IMR-90 (cell line): ENCODE measurements at regions not wholly inside any gene's neighbourhood (a gene's known extent, or its start where the extent isn't known, plus 50 kb on each side); places are given as distances from the start of the nearest gene placed in this dataset.

ENCODE experiments used
- ATAC-seq: fragments of 200-7000 bp; cut with Tn5 transposase; 2 replicates; pipeline ENCODE4 v1.9.1; 2020; ENCODE audit warnings: low read depth, mild to moderate bottlenecking, moderate library complexity
- BruUV-seq: library from RNA; stranded (reverse); fragments of 400-500 nt; replicated peaks from 2 replicates; lab custom pipeline; 2021; lab: Mats Ljungman, UMichigan
- CTCF ChIA-PET: fragments of 300-600 bp; formaldehyde crosslinking; extraction: SDS; loops from one replicate; lab custom pipeline; 2021; ENCODE audit warnings: antibody characterized with exemption; lab: Yijun Ruan, JAX
- POLR2A ChIA-PET: fragments of 300-600 bp; sonication (Branson Sonifier 250); formaldehyde crosslinking; loops from one replicate; lab custom pipeline; 2022; ENCODE audit warnings: antibody characterized with exemption; ENCODE audit not compliant: unreplicated experiment; lab: Charles Lee
- DNase-seq: peaks from one replicate; pipeline ENCODE4 v3.0.0; 2013
- H2AFZ ChIP-seq: replicated peaks from 2 replicates; pipeline ENCODE3; 2013; ENCODE audit warnings: low read length, mild to moderate bottlenecking; ENCODE audit not compliant: poor library complexity
- H2AK5ac ChIP-seq: 2 replicates; pipeline ENCODE4 v1.6.1; 2013; ENCODE audit warnings: low read depth, low read length, inconsistent platforms
- H2AK9ac ChIP-seq: replicated peaks from 2 replicates; pipeline ENCODE3; 2013; ENCODE audit warnings: mild to moderate bottlenecking, low read depth, low read length, moderate library complexity; ENCODE audit not compliant: poor library complexity
- H2BK120ac ChIP-seq: 2 replicates; pipeline ENCODE4 v1.6.1; 2013; ENCODE audit warnings: low read depth, low read length, inconsistent platforms
- H2BK15ac ChIP-seq: 3 replicates; pipeline ENCODE4 v1.6.1; 2013; ENCODE audit warnings: low read depth, low read length, inconsistent platforms
- H2BK20ac ChIP-seq: 2 replicates; pipeline ENCODE4 v1.6.1; 2013; ENCODE audit warnings: low read depth, mild to moderate bottlenecking, inconsistent platforms, low read length, moderate library complexity
- H2BK5ac ChIP-seq: 2 replicates; pipeline ENCODE4 v1.6.1; 2013; ENCODE audit warnings: mild to moderate bottlenecking, low read depth, low read length, inconsistent platforms; ENCODE audit not compliant: poor library complexity, severe bottlenecking
- H3K14ac ChIP-seq: replicated peaks from 2 replicates; pipeline ENCODE4 v1.6.1; 2013; ENCODE audit warnings: low read depth, low read length, inconsistent platforms
- H3K18ac ChIP-seq: 2 replicates; pipeline ENCODE4 v1.6.1; 2013; ENCODE audit warnings: low read depth, low read length, control low read depth
- H3K23ac ChIP-seq: 2 replicates; pipeline ENCODE4 v1.6.1; 2013; ENCODE audit warnings: low read depth, low read length, inconsistent platforms
- H3K27ac ChIP-seq: 2 replicates; pipeline ENCODE4 v1.5.1; 2013; ENCODE audit warnings: mild to moderate bottlenecking, control low read depth, low read length; ENCODE audit not compliant: insufficient read depth
- H3K27me3 ChIP-seq: 2 replicates; pipeline ENCODE4 v1.6.1; 2013; ENCODE audit warnings: low read length; ENCODE audit not compliant: control insufficient read depth, insufficient read depth
- H3K36me3 ChIP-seq: 2 replicates; pipeline ENCODE4 v1.6.1; 2013; ENCODE audit warnings: low read length, mixed read lengths; ENCODE audit not compliant: control insufficient read depth, insufficient read depth
- H3K4ac ChIP-seq: 2 replicates; pipeline ENCODE4 v1.6.1; 2013; ENCODE audit warnings: low read depth, low read length, inconsistent platforms
- H3K4me1 ChIP-seq: 2 replicates; pipeline ENCODE4 v1.6.1; 2013; ENCODE audit warnings: low read length, mixed read lengths; ENCODE audit not compliant: control insufficient read depth, insufficient read depth
- H3K4me2 ChIP-seq: 2 replicates; pipeline ENCODE4 v1.6.1; 2013; ENCODE audit warnings: low read depth, mild to moderate bottlenecking, control low read depth, low read length, moderate library complexity
- H3K4me3 ChIP-seq: 2 replicates; pipeline ENCODE4 v1.5.1; 2013; ENCODE audit warnings: low read depth, mild to moderate bottlenecking, control low read depth, low read length, moderate library complexity; ENCODE audit not compliant: insufficient read depth
- H3K56ac ChIP-seq: 2 replicates; pipeline ENCODE4 v1.6.1; 2013; ENCODE audit warnings: low read length, inconsistent platforms; ENCODE audit not compliant: insufficient read depth; ENCODE audit errors: extremely low read depth
- H3K79me1 ChIP-seq, 2 experiments: 2 replicates each; pipeline ENCODE4 v1.6.1; 2013; ENCODE audit warnings: low read length in 2 of 2, inconsistent platforms in 1 of 2, low read depth in 1 of 2
- H3K9ac ChIP-seq: 2 replicates; pipeline ENCODE4 v1.6.1; 2013; ENCODE audit warnings: low read depth, low read length, control low read depth
- H3K9me1 ChIP-seq: 2 replicates; pipeline ENCODE4 v1.6.1; 2013; ENCODE audit warnings: low read length, inconsistent platforms; ENCODE audit not compliant: insufficient read depth
- H3K9me3 ChIP-seq: 2 replicates; pipeline ENCODE4 v1.6.1; 2013; ENCODE audit warnings: low read length; ENCODE audit not compliant: control insufficient read depth, insufficient read depth
- H4K20me1 ChIP-seq: 2 replicates; pipeline ENCODE4 v1.6.1; 2013; ENCODE audit warnings: low read length, inconsistent platforms; ENCODE audit not compliant: insufficient read depth
- H4K5ac ChIP-seq: 2 replicates; pipeline ENCODE4 v1.6.1; 2013; ENCODE audit warnings: mild to moderate bottlenecking, low read depth, low read length, control low read depth
- H4K8ac ChIP-seq, 2 experiments: 2 replicates each; pipeline ENCODE4 v1.6.1; 2013; ENCODE audit warnings: low read depth in 2 of 2, low read length in 2 of 2, control low read depth in 1 of 2, inconsistent platforms in 1 of 2
- H4K91ac ChIP-seq: 2 replicates; pipeline ENCODE4 v1.6.1; 2013; ENCODE audit warnings: low read depth, low read length, inconsistent platforms; ENCODE audit not compliant: insufficient read depth
- CEBPB ChIP-seq: IDR thresholded peaks from 2 replicates; pipeline ENCODE4 v1.6.1; 2012; ENCODE audit warnings: low read depth, low read length, improper control_type of control experiment
- CHD1 ChIP-seq: IDR thresholded peaks from 2 replicates; pipeline ENCODE4 v1.6.1; 2012; ENCODE audit warnings: low read depth, low read length, improper control_type of control experiment
- CTCF ChIP-seq: conservative IDR thresholded peaks from 2 replicates; pipeline ENCODE4 v1.5.1; 2012; ENCODE audit warnings: mild to moderate bottlenecking, low read depth, low read length, improper control_type of control experiment
- ELK1 ChIP-seq: fragments of 150-350 bp; IDR thresholded peaks from 2 replicates; pipeline ENCODE4 v1.6.1; 2016; ENCODE audit warnings: low read depth, mild to moderate bottlenecking, low read length, moderate library complexity, borderline replicate concordance
- FOS ChIP-seq: fragments of 150-350 bp; IDR thresholded peaks from 2 replicates; pipeline ENCODE4 v1.6.1; 2016; ENCODE audit warnings: low read depth, low read length
- MAFK ChIP-seq: IDR thresholded peaks from 2 replicates; pipeline ENCODE4 v1.6.1; 2012; ENCODE audit warnings: low read depth, low read length, improper control_type of control experiment
- MAZ ChIP-seq: IDR thresholded peaks from 2 replicates; pipeline ENCODE4 v1.6.1; 2012; ENCODE audit warnings: low read depth, mild to moderate bottlenecking, low read length, improper control_type of control experiment, moderate library complexity, borderline replicate concordance
- NFE2L2 ChIP-seq: fragments of 150-350 bp; IDR thresholded peaks from 2 replicates; pipeline ENCODE4 v1.6.1; 2016; ENCODE audit warnings: low read depth, mild to moderate bottlenecking, low read length
- RAD21 ChIP-seq: IDR thresholded peaks from 2 replicates; pipeline ENCODE4 v1.6.1; 2012; ENCODE audit warnings: low read length, improper control_type of control experiment
- RCOR1 ChIP-seq: IDR thresholded peaks from 2 replicates; pipeline ENCODE4 v1.6.1; 2012; ENCODE audit warnings: mild to moderate bottlenecking, low read length, improper control_type of control experiment; ENCODE audit not compliant: insufficient replicate concordance
- RFX5 ChIP-seq: IDR thresholded peaks from 2 replicates; pipeline ENCODE4 v1.8.0; 2012; ENCODE audit warnings: low read depth, mild to moderate bottlenecking, low read length, moderate library complexity
- SMC3 ChIP-seq: fragments of 150-350 bp; IDR thresholded peaks from 2 replicates; pipeline ENCODE4 v1.6.1; 2016; ENCODE audit warnings: low read depth, mild to moderate bottlenecking, antibody characterized with exemption, low read length, moderate library complexity
- USF2 ChIP-seq: fragments of 150-350 bp; IDR thresholded peaks from 2 replicates; pipeline ENCODE4 v1.6.1; 2017; ENCODE audit warnings: mild to moderate bottlenecking, antibody characterized with exemption, low read length, low read depth
- WGBS, 2 experiments: methylation state at CpG; one replicate each; pipeline versions ENCODE4 v1.1.5 to v1.1.7; 2013; ENCODE audit warnings: missing lambda C conversion rate in 2 of 2; ENCODE audit not compliant: insufficient read length in 1 of 2; ENCODE audit errors: extremely low coverage in 2 of 2; 5-methylcytosine and 5-hydroxymethylcytosine counted together
- dilution Hi-C: fragments of 300-500 bp; cut with HindIII; formaldehyde crosslinking; loops from one replicate; pipeline ENCODE4 v1.14.3; 2018; ENCODE audit warnings: low sequenced_read_pairs; ENCODE audit not compliant: unreplicated experiment
- in situ Hi-C: fragments of 300-500 bp; cut with MboI; formaldehyde crosslinking; loops from 3 replicates; pipeline ENCODE4 v1.14.3; 2019; ENCODE audit warnings: low sequenced_read_pairs, inconsistent platforms, mixed read lengths
- intact Hi-C: fragments of 100-400 bp; cut with micrococcal nuclease; formaldehyde crosslinking; loops from 2 replicates; pipeline ENCODE4 v1.10.0; 2022

GRCh38 chr16:60815033-60815432 lies 1221.2 kb downstream of the CDH8 start:
- TF ChIP-seq RAD21, result no peak
- no peak for TF ChIP-seq FOS
- TF ChIP-seq SMC3, result no peak
- TF ChIP-seq MAFK, result no peak
- TF ChIP-seq CEBPB, result no peak
- TF ChIP-seq CHD1, result no peak
- no peak for TF ChIP-seq USF2
- TF ChIP-seq RCOR1, result no peak
- TF ChIP-seq NFE2L2, result no peak
- TF ChIP-seq ELK1, result no peak
- TF ChIP-seq CTCF, result no peak
- TF ChIP-seq MAZ, result no peak
- no peak for TF ChIP-seq RFX5

More at GRCh38 chr16:60815033-60815432, 1221.2 kb downstream of the CDH8 start:
- no peak overlapping the region for H4K8ac ChIP-seq
- intact Hi-C loops, result no loop called here
- no peak overlapping the region for H3K4me3 ChIP-seq
- no peak overlapping the region for H3K14ac ChIP-seq
- H2AFZ ChIP-seq, result no peak overlapping the region
- no peaks in the 10 kb centered on the region for H3K4me1 ChIP-seq
- H3K56ac ChIP-seq, result no peak overlapping the region
- DNase-seq (no peak), ATAC-seq (no peak)
- CTCF ChIA-PET, result no interaction called here
- H2BK20ac ChIP-seq, result no peak overlapping the region
- in situ Hi-C loops, result no loop called here
- POLR2A ChIA-PET, result no interaction called here
- no peak overlapping the region for H4K5ac ChIP-seq
- no CpG with 5 or more reads among the region's 3 CpGs for WGBS, 2 experiments
- H2AK5ac ChIP-seq, result no peak overlapping the region
- H2BK120ac ChIP-seq, result no peak overlapping the region
- BruUV-seq, result no TSS peak
- H2BK5ac ChIP-seq, result no peak overlapping the region
- no peaks in the 10 kb centered on the region for H4K20me1 ChIP-seq
- no peak overlapping the region for H3K9ac ChIP-seq
- peaks cover 3% of the 10 kb centered on the region for H3K9me3 ChIP-seq
- no peak overlapping the region for H2AK9ac ChIP-seq
- no peak overlapping the region for H3K27ac ChIP-seq
- H2BK15ac ChIP-seq, result no peak overlapping the region
- H3K36me3 ChIP-seq, result no peaks in the 10 kb centered on the region
- dilution Hi-C loops, result no loop called here
- no peak overlapping the region for H3K23ac ChIP-seq
- H3K4ac ChIP-seq, result no peak overlapping the region
- H4K91ac ChIP-seq, result no peak overlapping the region
- H3K18ac ChIP-seq, result no peak overlapping the region
- no peaks in the 10 kb centered on the region for H3K79me1 ChIP-seq
- no peaks in the 10 kb centered on the region for H3K9me1 ChIP-seq
- no peaks in the 10 kb centered on the region for H3K27me3 ChIP-seq
- H3K4me2 ChIP-seq, result no peak overlapping the region
